ENCODE measurements at regions not wholly inside any gene's neighbourhood (a gene's known extent, or its start where the extent isn't known, plus 50 kb on each side); places are given as distances from the start of the nearest gene placed in this dataset.

DNA sequence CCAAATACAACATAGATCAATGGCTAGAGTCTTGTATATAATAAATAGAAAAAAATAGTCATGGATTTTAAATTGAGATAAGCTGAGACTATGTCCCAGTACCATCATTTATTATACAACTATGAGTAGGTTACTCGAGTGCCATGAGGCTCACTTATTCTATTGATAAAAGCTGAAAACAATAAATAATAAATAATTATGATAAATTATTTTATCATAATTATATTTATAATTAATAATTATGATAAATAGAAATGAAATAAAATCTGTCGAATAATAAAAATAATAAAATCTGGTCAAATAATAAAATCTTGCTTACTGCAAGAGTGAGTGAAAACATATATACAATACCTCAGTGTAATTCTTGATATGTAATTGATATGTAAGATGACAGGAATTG is 801.4 kb downstream of the FAM181B start:
- Histone ChIP-seq H3K36me3 (ENCODE audit: low read depth, missing control alignments) (no peaks in the 10 kb centered on the region), H3K27ac (no peak overlapping the region), H3K4me1 (no peaks in the 10 kb centered on the region), H3K9me3 (no peaks in the 10 kb centered on the region), H3K4me3 (no peak overlapping the region), H3K27me3 (no peaks in the 10 kb centered on the region)
- TF ChIP-seq, protein P1, sequence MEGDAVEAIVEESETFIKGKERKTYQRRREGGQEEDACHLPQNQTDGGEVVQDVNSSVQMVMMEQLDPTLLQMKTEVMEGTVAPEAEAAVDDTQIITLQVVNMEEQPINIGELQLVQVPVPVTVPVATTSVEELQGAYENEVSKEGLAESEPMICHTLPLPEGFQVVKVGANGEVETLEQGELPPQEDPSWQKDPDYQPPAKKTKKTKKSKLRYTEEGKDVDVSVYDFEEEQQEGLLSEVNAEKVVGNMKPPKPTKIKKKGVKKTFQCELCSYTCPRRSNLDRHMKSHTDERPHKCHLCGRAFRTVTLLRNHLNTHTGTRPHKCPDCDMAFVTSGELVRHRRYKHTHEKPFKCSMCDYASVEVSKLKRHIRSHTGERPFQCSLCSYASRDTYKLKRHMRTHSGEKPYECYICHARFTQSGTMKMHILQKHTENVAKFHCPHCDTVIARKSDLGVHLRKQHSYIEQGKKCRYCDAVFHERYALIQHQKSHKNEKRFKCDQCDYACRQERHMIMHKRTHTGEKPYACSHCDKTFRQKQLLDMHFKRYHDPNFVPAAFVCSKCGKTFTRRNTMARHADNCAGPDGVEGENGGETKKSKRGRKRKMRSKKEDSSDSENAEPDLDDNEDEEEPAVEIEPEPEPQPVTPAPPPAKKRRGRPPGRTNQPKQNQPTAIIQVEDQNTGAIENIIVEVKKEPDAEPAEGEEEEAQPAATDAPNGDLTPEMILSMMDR (IDR thresholded peaks at IDR 0.05), result no peak
- no peak for TF ChIP-seq POLR2A (IDR thresholded peaks at IDR 0.05)
- DNase-seq, result no peak
- WGBS, 2 donors, result 95 to 98% methylated on average over 2 of the region's 2 CpGs
- intact Hi-C loops (cut with DNase I; ENCODE audit: low total_unique reads), result no loop called here

DNA sequence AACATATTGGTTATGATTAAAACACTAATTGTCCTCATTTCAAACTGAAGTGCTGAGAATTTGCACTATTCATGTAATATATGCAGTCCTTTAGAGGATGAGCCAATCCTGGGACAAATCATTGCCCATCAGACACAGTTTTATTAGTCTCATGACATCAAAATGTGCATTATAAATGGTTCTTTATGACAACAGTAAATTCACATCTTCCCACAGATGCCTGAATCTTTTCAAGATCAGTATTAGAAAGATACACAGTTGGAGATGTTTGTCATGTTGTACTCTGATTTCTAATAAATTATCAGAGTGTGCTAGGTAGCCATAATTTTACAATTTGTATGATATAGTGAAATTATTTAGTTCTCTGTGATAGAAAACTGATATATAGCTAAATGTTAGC is 813.5 kb downstream of the FAM181B start:
- Histone ChIP-seq H3K9me3 (no peaks in the 10 kb centered on the region), H3K4me3 (no peak overlapping the region), H3K27me3 (no peaks in the 10 kb centered on the region), H3K36me3 (ENCODE audit: low read depth, missing control alignments) (no peaks in the 10 kb centered on the region), H3K4me1 (no peaks in the 10 kb centered on the region), H3K27ac (no peak overlapping the region)
- intact Hi-C loops (cut with DNase I; ENCODE audit: low total_unique reads), result no loop called here
- DNase-seq, result no peak
- TF ChIP-seq, protein P1 (IDR thresholded peaks at IDR 0.05), result no peak
- TF ChIP-seq POLR2A (IDR thresholded peaks at IDR 0.05), result no peak

- no peak overlapping the region for H3K27ac ChIP-seq
- 89 to 95% methylated on average over 1 of the region's 1 CpG for WGBS, 2 donors
- no peak for TF ChIP-seq POLR2A (IDR thresholded peaks at IDR 0.05)
- TF ChIP-seq, protein P1 (IDR thresholded peaks at IDR 0.05), result no peak
- DNase-seq, result no peak
- intact Hi-C loops (cut with DNase I; ENCODE audit: low total_unique reads), result no loop called here
- H3K4me1 ChIP-seq, result no peaks in the 10 kb centered on the region
- no peaks in the 10 kb centered on the region for H3K36me3 ChIP-seq (ENCODE audit: low read depth, missing control alignments)
- H3K27me3 ChIP-seq, result no peaks in the 10 kb centered on the region
- no peak overlapping the region for H3K4me3 ChIP-seq
- H3K9me3 ChIP-seq, result no peaks in the 10 kb centered on the region
Measured at GRCh38 chr11:81916451-81916850, 817.2 kb downstream of the FAM181B start.

DNA sequence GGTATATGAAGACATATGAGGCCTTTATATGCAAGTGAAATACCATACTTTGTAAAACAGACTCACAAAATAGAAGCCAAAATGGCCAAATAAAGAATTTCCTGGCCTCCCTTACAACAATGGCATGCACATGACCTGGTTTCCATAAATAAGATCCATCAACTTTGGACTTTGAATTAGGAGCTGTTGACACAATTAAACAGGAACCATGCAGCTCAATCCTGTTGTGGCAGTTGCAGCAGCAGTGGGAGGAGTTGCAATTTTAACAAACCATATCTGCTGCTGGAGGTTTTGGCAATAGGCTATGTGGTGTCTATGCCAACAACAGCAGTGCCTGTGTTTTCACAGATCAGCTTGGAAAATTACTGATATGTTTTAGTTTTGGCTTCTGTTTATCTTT is 818.6 kb downstream of the FAM181B start:
- intact Hi-C loops (cut with DNase I; ENCODE audit: low total_unique reads), result no loop called here
- H3K4me3 ChIP-seq, result no peak overlapping the region
- H3K27ac ChIP-seq, result no peak overlapping the region
- no peak for TF ChIP-seq POLR2A (IDR thresholded peaks at IDR 0.05)
- TF ChIP-seq, protein P1 (IDR thresholded peaks at IDR 0.05), result no peak
- no peaks in the 10 kb centered on the region for H3K36me3 ChIP-seq (ENCODE audit: low read depth, missing control alignments)
- H3K4me1 ChIP-seq, result no peaks in the 10 kb centered on the region
- no peak for DNase-seq
- H3K9me3 ChIP-seq, result no peaks in the 10 kb centered on the region
- no peaks in the 10 kb centered on the region for H3K27me3 ChIP-seq

DNA sequence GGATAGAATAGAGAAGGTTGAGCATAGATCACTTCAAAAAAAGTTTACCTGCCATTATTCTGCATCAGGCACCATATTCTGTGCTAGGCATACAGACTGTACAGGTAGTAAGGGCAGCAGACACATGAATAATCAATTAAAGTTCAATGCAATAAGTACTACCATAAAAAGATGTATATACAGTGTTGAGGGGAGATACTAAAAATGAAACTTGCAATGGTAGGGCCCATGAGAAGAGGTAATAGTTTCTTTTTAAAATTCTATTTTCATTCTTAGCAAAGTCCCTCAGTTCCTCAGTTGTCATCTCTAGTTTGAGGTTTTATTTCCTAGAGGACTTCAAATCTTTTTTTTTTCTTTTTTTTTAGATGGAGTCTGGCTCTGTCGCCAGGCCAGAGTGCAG is 819.9 kb downstream of the FAM181B start:
- TF ChIP-seq, protein P1 (IDR thresholded peaks at IDR 0.05), result no peak
- no peak for TF ChIP-seq POLR2A (IDR thresholded peaks at IDR 0.05)
- no peaks in the 10 kb centered on the region for H3K9me3 ChIP-seq
- 94 to 96% methylated on average over 1 of the region's 1 CpG for whole genome bisulfite sequencing, 2 donors
- intact Hi-C loops (cut with DNase I; ENCODE audit: low total_unique reads), result no loop called here
- H3K4me1 ChIP-seq, result no peaks in the 10 kb centered on the region
- H3K27me3 ChIP-seq, result no peaks in the 10 kb centered on the region
- H3K4me3 ChIP-seq, result no peak overlapping the region
- H3K27ac ChIP-seq, result no peak overlapping the region
- H3K36me3 ChIP-seq (ENCODE audit: low read depth, missing control alignments), result no peaks in the 10 kb centered on the region
- no peak for DNase-seq
